LNCaP clone FGC (cell line): ENCODE measurements at regions not wholly inside any gene's neighbourhood (a gene's known extent, or its start where the extent isn't known, plus 50 kb on each side); places are given as distances from the start of the nearest gene placed in this dataset.
"Not testable (repeated sequence)": the region's sequence is repeated elsewhere in the genome, so short reads cannot be mapped to it uniquely, and the experiment has no call there.

Source experiments
- DNase-seq: peaks from one replicate; pipeline ENCODE4 v3.0.0-alpha.2; 2011; ENCODE audit warnings: low read depth
- H3K4me3 ChIP-seq: 2 replicates; pipeline ENCODE4 v1.5.1; 2011; ENCODE audit warnings: mild to moderate bottlenecking, low read depth, low read length, control low read depth
- CTCF ChIP-seq: IDR thresholded peaks from 2 replicates; pipeline ENCODE4 v1.5.1; 2012; ENCODE audit warnings: mild to moderate bottlenecking; ENCODE audit not compliant: control insufficient read depth, insufficient read depth; ENCODE audit errors: extremely low read depth

- no peak overlapping the region for H3K4me3 ChIP-seq
- DNase-seq: no peak
- TF ChIP-seq CTCF: no peak
These were observed 159.7 kb downstream of the VSIG4 start for GRCh38 chrX:65879977-65880799.

GRCh38 chrX:65878456-65878855, 161.4 kb downstream of the VSIG4 start:
- H3K4me3 ChIP-seq: no peak overlapping the region
- no peak for DNase-seq
- no peak for TF ChIP-seq CTCF

- DNase-seq: no peak
- no peak overlapping the region for H3K4me3 ChIP-seq
- no peak for TF ChIP-seq CTCF
These were observed 161.9 kb downstream of the VSIG4 start for GRCh38 chrX:65877953-65878352.

GRCh38 chrX:65875614-65876013, 164.3 kb downstream of the VSIG4 start:
- H3K4me3 ChIP-seq, DNase-seq: not testable (repeated sequence)

GRCh38 chrX:65874765-65875164, 165.1 kb downstream of the VSIG4 start:
- no peak for DNase-seq
- no peak for TF ChIP-seq CTCF
- no peak overlapping the region for H3K4me3 ChIP-seq

- no peak for DNase-seq
- H3K4me3 ChIP-seq: no peak overlapping the region
- no peak for TF ChIP-seq CTCF
These were observed 165.8 kb downstream of the VSIG4 start for GRCh38 chrX:65874110-65874509.

- TF ChIP-seq CTCF: no peak
- no peak overlapping the region for H3K4me3 ChIP-seq
- DNase-seq: no peak
These were observed 166.5 kb downstream of the VSIG4 start for GRCh38 chrX:65873385-65873784.
